ENCODE measurements at regions not wholly inside any gene's neighbourhood (a gene's known extent, or its start where the extent isn't known, plus 50 kb on each side); places are given as distances from the start of the nearest gene placed in this dataset.

GRCh38 chr6:115612796-115613479, 447.8 kb downstream of the FRK start (continued):
- TF ChIP-seq E2F8 (IDR thresholded peaks at IDR 0.05; ENCODE audit: low read depth, partially characterized antibody): no peak
- no peak for TF ChIP-seq CREB3 (tag; conservative IDR thresholded peaks at IDR 0.05; ENCODE audit: low read depth)
- TF ChIP-seq ZNF24 (IDR thresholded peaks at IDR 0.05): no peak
- TF ChIP-seq LARP7 (IDR thresholded peaks at IDR 0.05): no peak
- no peak for TF ChIP-seq SIN3B (IDR thresholded peaks at IDR 0.05; ENCODE audit: low read depth)
- TF ChIP-seq BRF1 (IDR thresholded peaks at IDR 0.05; ENCODE audit: borderline replicate concordance, extremely low read depth, insufficient read length): no peak
- no peak for TF ChIP-seq SRSF9 (IDR thresholded peaks at IDR 0.05; ENCODE audit: borderline replicate concordance, low read depth, low read length)
- TF ChIP-seq ETV1 (tag; conservative IDR thresholded peaks at IDR 0.05; ENCODE audit: low read depth): no peak
- no peak for TF ChIP-seq ATF6 (CRISPR knock-in tag; IDR thresholded peaks at IDR 0.05)
- no peak for TF ChIP-seq SAFB (IDR thresholded peaks at IDR 0.05; ENCODE audit: borderline replicate concordance, low read depth, low read length)
- no peak for TF ChIP-seq REST (IDR thresholded peaks at IDR 0.05; ENCODE audit: borderline replicate concordance)
- TF ChIP-seq REST (CRISPR knock-in tag; IDR thresholded peaks at IDR 0.05; ENCODE audit: low read depth): no peak
- TF ChIP-seq CCAR2 (IDR thresholded peaks at IDR 0.05; ENCODE audit: low read depth, low read length): no peak
- no peak for TF ChIP-seq BCL6 (CRISPR knock-in tag; IDR thresholded peaks at IDR 0.05)

Data from K562 (cell line).